NCI-H2107 treated with DMSO at 0.1 percent for 48 hours (cell line): ENCODE measurements at regions not wholly inside any gene's neighbourhood (a gene's known extent, or its start where the extent isn't known, plus 50 kb on each side); places are given as distances from the start of the nearest gene placed in this dataset.

Experiments
- DNase-seq: peaks from one replicate; lab custom pipeline; 2025; ENCODE audit not compliant: unreplicated experiment; lab: John Stamatoyannopoulos, UW

- DNase-seq, result no peak
Observed at GRCh38 chr1:191953526-191953925, 204.7 kb upstream of the RGS18 start.

- DNase-seq, result no peak
Observed at GRCh38 chr1:191959856-191960255, 198.4 kb upstream of the RGS18 start.

- no peak for DNase-seq
Observed at GRCh38 chr1:191963286-191963685, 195.0 kb upstream of the RGS18 start.

- no peak for DNase-seq
Observed at GRCh38 chr1:191963781-191964455, 194.3 kb upstream of the RGS18 start.

- DNase-seq, result no peak
Observed at GRCh38 chr1:191969290-191969689, 189.0 kb upstream of the RGS18 start.

GRCh38 chr1:191970116-191970515, 188.1 kb upstream of the RGS18 start:
- DNase-seq, result no peak

GRCh38 chr1:191971447-191971846, 186.8 kb upstream of the RGS18 start:
- DNase-seq, result no peak

GRCh38 chr1:191974004-191974403, 184.3 kb upstream of the RGS18 start:
- no peak for DNase-seq

- DNase-seq, result no peak
Observed at GRCh38 chr1:191977874-191978506, 180.3 kb upstream of the RGS18 start.

GRCh38 chr1:191984856-191985255, 173.4 kb upstream of the RGS18 start:
- no peak for DNase-seq

- DNase-seq, result no peak
Observed at GRCh38 chr1:191992118-191992517, 166.1 kb upstream of the RGS18 start.

- no peak for DNase-seq
Observed at GRCh38 chr1:191993549-191993948, 164.7 kb upstream of the RGS18 start.

- DNase-seq, result no peak
Observed at GRCh38 chr1:192002063-192002462, 156.2 kb upstream of the RGS18 start.

- DNase-seq, result no peak
Observed at GRCh38 chr1:192003295-192004077, 154.8 kb upstream of the RGS18 start.

- DNase-seq, result no peak
Observed at GRCh38 chr1:192005976-192006375, 152.3 kb upstream of the RGS18 start.

GRCh38 chr1:192008281-192008825, 149.9 kb upstream of the RGS18 start:
- DNase-seq, result no peak

- DNase-seq, result no peak
Observed at GRCh38 chr1:192010406-192010805, 147.9 kb upstream of the RGS18 start.

- no peak for DNase-seq
Observed at GRCh38 chr1:192011525-192011924, 146.7 kb upstream of the RGS18 start.

- no peak for DNase-seq
Observed at GRCh38 chr1:192022827-192023226, 135.4 kb upstream of the RGS18 start.

- no peak for DNase-seq
Observed at GRCh38 chr1:192024881-192025280, 133.4 kb upstream of the RGS18 start.

GRCh38 chr1:192038567-192038966, 119.7 kb upstream of the RGS18 start:
- DNase-seq, result no peak

- no peak for DNase-seq
Observed at GRCh38 chr1:192045131-192045530, 113.1 kb upstream of the RGS18 start.
